IMR-90 (cell line): ENCODE measurements at regions not wholly inside any gene's neighbourhood (a gene's known extent, or its start where the extent isn't known, plus 50 kb on each side); places are given as distances from the start of the nearest gene placed in this dataset.

Experiments
- ATAC-seq: fragments of 200-7000 bp; cut with Tn5 transposase; 2 replicates; pipeline ENCODE4 v1.9.1; 2020; ENCODE audit warnings: low read depth, mild to moderate bottlenecking, moderate library complexity
- BruUV-seq: library from RNA; stranded (reverse); fragments of 400-500 nt; replicated peaks from 2 replicates; lab custom pipeline; 2021; lab: Mats Ljungman, UMichigan
- CTCF ChIA-PET: fragments of 300-600 bp; formaldehyde crosslinking; extraction: SDS; loops from one replicate; lab custom pipeline; 2021; ENCODE audit warnings: antibody characterized with exemption; lab: Yijun Ruan, JAX
- POLR2A ChIA-PET: fragments of 300-600 bp; sonication (Branson Sonifier 250); formaldehyde crosslinking; loops from one replicate; lab custom pipeline; 2022; ENCODE audit warnings: antibody characterized with exemption; ENCODE audit not compliant: unreplicated experiment; lab: Charles Lee
- DNase-seq: peaks from one replicate; pipeline ENCODE4 v3.0.0; 2013
- H2AFZ ChIP-seq: replicated peaks from 2 replicates; pipeline ENCODE3; 2013; ENCODE audit warnings: low read length, mild to moderate bottlenecking; ENCODE audit not compliant: poor library complexity
- H2AK5ac ChIP-seq: 2 replicates; pipeline ENCODE4 v1.6.1; 2013; ENCODE audit warnings: low read depth, low read length, inconsistent platforms
- H2AK9ac ChIP-seq: replicated peaks from 2 replicates; pipeline ENCODE3; 2013; ENCODE audit warnings: mild to moderate bottlenecking, low read depth, low read length, moderate library complexity; ENCODE audit not compliant: poor library complexity
- H2BK120ac ChIP-seq: 2 replicates; pipeline ENCODE4 v1.6.1; 2013; ENCODE audit warnings: low read depth, low read length, inconsistent platforms
- H2BK15ac ChIP-seq: 3 replicates; pipeline ENCODE4 v1.6.1; 2013; ENCODE audit warnings: low read depth, low read length, inconsistent platforms
- H2BK20ac ChIP-seq: 2 replicates; pipeline ENCODE4 v1.6.1; 2013; ENCODE audit warnings: low read depth, mild to moderate bottlenecking, inconsistent platforms, low read length, moderate library complexity
- H2BK5ac ChIP-seq: 2 replicates; pipeline ENCODE4 v1.6.1; 2013; ENCODE audit warnings: mild to moderate bottlenecking, low read depth, low read length, inconsistent platforms; ENCODE audit not compliant: poor library complexity, severe bottlenecking
- H3K14ac ChIP-seq: replicated peaks from 2 replicates; pipeline ENCODE4 v1.6.1; 2013; ENCODE audit warnings: low read depth, low read length, inconsistent platforms
- H3K18ac ChIP-seq: 2 replicates; pipeline ENCODE4 v1.6.1; 2013; ENCODE audit warnings: low read depth, low read length, control low read depth
- H3K23ac ChIP-seq: 2 replicates; pipeline ENCODE4 v1.6.1; 2013; ENCODE audit warnings: low read depth, low read length, inconsistent platforms
- H3K27ac ChIP-seq: 2 replicates; pipeline ENCODE4 v1.5.1; 2013; ENCODE audit warnings: mild to moderate bottlenecking, control low read depth, low read length; ENCODE audit not compliant: insufficient read depth
- H3K27me3 ChIP-seq: 2 replicates; pipeline ENCODE4 v1.6.1; 2013; ENCODE audit warnings: low read length; ENCODE audit not compliant: control insufficient read depth, insufficient read depth
- H3K36me3 ChIP-seq: 2 replicates; pipeline ENCODE4 v1.6.1; 2013; ENCODE audit warnings: low read length, mixed read lengths; ENCODE audit not compliant: control insufficient read depth, insufficient read depth
- H3K4ac ChIP-seq: 2 replicates; pipeline ENCODE4 v1.6.1; 2013; ENCODE audit warnings: low read depth, low read length, inconsistent platforms
- H3K4me1 ChIP-seq: 2 replicates; pipeline ENCODE4 v1.6.1; 2013; ENCODE audit warnings: low read length, mixed read lengths; ENCODE audit not compliant: control insufficient read depth, insufficient read depth
- H3K4me2 ChIP-seq: 2 replicates; pipeline ENCODE4 v1.6.1; 2013; ENCODE audit warnings: low read depth, mild to moderate bottlenecking, control low read depth, low read length, moderate library complexity
- H3K4me3 ChIP-seq: 2 replicates; pipeline ENCODE4 v1.5.1; 2013; ENCODE audit warnings: low read depth, mild to moderate bottlenecking, control low read depth, low read length, moderate library complexity; ENCODE audit not compliant: insufficient read depth
- H3K56ac ChIP-seq: 2 replicates; pipeline ENCODE4 v1.6.1; 2013; ENCODE audit warnings: low read length, inconsistent platforms; ENCODE audit not compliant: insufficient read depth; ENCODE audit errors: extremely low read depth
- H3K79me1 ChIP-seq, 2 experiments: 2 replicates each; pipeline ENCODE4 v1.6.1; 2013; ENCODE audit warnings: low read length in 2 of 2, inconsistent platforms in 1 of 2, low read depth in 1 of 2
- H3K9ac ChIP-seq: 2 replicates; pipeline ENCODE4 v1.6.1; 2013; ENCODE audit warnings: low read depth, low read length, control low read depth
- H3K9me1 ChIP-seq: 2 replicates; pipeline ENCODE4 v1.6.1; 2013; ENCODE audit warnings: low read length, inconsistent platforms; ENCODE audit not compliant: insufficient read depth
- H3K9me3 ChIP-seq: 2 replicates; pipeline ENCODE4 v1.6.1; 2013; ENCODE audit warnings: low read length; ENCODE audit not compliant: control insufficient read depth, insufficient read depth
- H4K20me1 ChIP-seq: 2 replicates; pipeline ENCODE4 v1.6.1; 2013; ENCODE audit warnings: low read length, inconsistent platforms; ENCODE audit not compliant: insufficient read depth
- H4K5ac ChIP-seq: 2 replicates; pipeline ENCODE4 v1.6.1; 2013; ENCODE audit warnings: mild to moderate bottlenecking, low read depth, low read length, control low read depth
- H4K8ac ChIP-seq, 2 experiments: 2 replicates each; pipeline ENCODE4 v1.6.1; 2013; ENCODE audit warnings: low read depth in 2 of 2, low read length in 2 of 2, control low read depth in 1 of 2, inconsistent platforms in 1 of 2
- H4K91ac ChIP-seq: 2 replicates; pipeline ENCODE4 v1.6.1; 2013; ENCODE audit warnings: low read depth, low read length, inconsistent platforms; ENCODE audit not compliant: insufficient read depth
- BHLHE40 ChIP-seq: fragments of 150-350 bp; IDR thresholded peaks from 2 replicates; pipeline ENCODE4 v1.6.1; 2016; ENCODE audit warnings: mild to moderate bottlenecking, low read depth, low read length
- MAZ ChIP-seq: IDR thresholded peaks from 2 replicates; pipeline ENCODE4 v1.6.1; 2012; ENCODE audit warnings: low read depth, mild to moderate bottlenecking, low read length, improper control_type of control experiment, moderate library complexity, borderline replicate concordance
- MXI1 ChIP-seq: IDR thresholded peaks from 2 replicates; pipeline ENCODE4 v1.6.1; 2012; ENCODE audit warnings: low read depth, mild to moderate bottlenecking, low read length, moderate library complexity, borderline replicate concordance
- NFE2L2 ChIP-seq: fragments of 150-350 bp; IDR thresholded peaks from 2 replicates; pipeline ENCODE4 v1.6.1; 2016; ENCODE audit warnings: low read depth, mild to moderate bottlenecking, low read length
- POLR2A ChIP-seq: IDR thresholded peaks from 2 replicates; pipeline ENCODE4 v1.6.1; 2012; ENCODE audit warnings: mild to moderate bottlenecking, low read depth, low read length
- RAD21 ChIP-seq: IDR thresholded peaks from 2 replicates; pipeline ENCODE4 v1.6.1; 2012; ENCODE audit warnings: low read length, improper control_type of control experiment
- RFX5 ChIP-seq: IDR thresholded peaks from 2 replicates; pipeline ENCODE4 v1.8.0; 2012; ENCODE audit warnings: low read depth, mild to moderate bottlenecking, low read length, moderate library complexity
- SMC3 ChIP-seq: fragments of 150-350 bp; IDR thresholded peaks from 2 replicates; pipeline ENCODE4 v1.6.1; 2016; ENCODE audit warnings: low read depth, mild to moderate bottlenecking, antibody characterized with exemption, low read length, moderate library complexity
- USF2 ChIP-seq: fragments of 150-350 bp; IDR thresholded peaks from 2 replicates; pipeline ENCODE4 v1.6.1; 2017; ENCODE audit warnings: mild to moderate bottlenecking, antibody characterized with exemption, low read length, low read depth
- WGBS, 2 experiments: methylation state at CpG; one replicate each; pipeline versions ENCODE4 v1.1.5 to v1.1.7; 2013; ENCODE audit warnings: missing lambda C conversion rate in 2 of 2; ENCODE audit not compliant: insufficient read length in 1 of 2; ENCODE audit errors: extremely low coverage in 2 of 2; 5-methylcytosine and 5-hydroxymethylcytosine counted together
- dilution Hi-C: fragments of 300-500 bp; cut with HindIII; formaldehyde crosslinking; loops from one replicate; pipeline ENCODE4 v1.14.3; 2018; ENCODE audit warnings: low sequenced_read_pairs; ENCODE audit not compliant: unreplicated experiment
- in situ Hi-C: fragments of 300-500 bp; cut with MboI; formaldehyde crosslinking; loops from 3 replicates; pipeline ENCODE4 v1.14.3; 2019; ENCODE audit warnings: low sequenced_read_pairs, inconsistent platforms, mixed read lengths
- intact Hi-C: fragments of 100-400 bp; cut with micrococcal nuclease; formaldehyde crosslinking; loops from 2 replicates; pipeline ENCODE4 v1.10.0; 2022
- TF ChIP-seq, protein P1 (sequence below): fragments of 150-350 bp; IDR thresholded peaks from 2 replicates; pipeline ENCODE4 v1.6.1; 2016; ENCODE audit warnings: low read depth, mild to moderate bottlenecking, low read length, moderate library complexity, borderline replicate concordance

DNA sequence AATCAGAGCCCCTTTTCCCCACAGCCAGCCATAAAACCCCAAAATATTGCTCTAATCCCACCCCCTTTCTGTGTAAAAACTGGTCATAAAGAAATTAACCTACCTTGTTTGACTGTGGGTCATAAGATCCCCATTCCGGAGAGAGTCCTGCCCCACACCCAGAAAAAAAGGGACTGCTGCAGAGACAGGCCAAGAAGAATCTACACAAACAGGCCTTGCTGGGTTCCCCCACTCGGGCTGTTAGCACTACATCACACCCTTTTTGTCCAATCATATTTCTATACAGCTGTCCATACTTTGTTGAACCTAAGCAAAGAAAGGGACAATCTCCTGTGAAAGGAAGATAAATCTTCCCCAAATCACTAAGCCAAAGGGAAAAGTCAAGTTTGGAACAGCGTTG, 84.4 kb upstream of the MFGE8 start:
- Histone ChIP-seq H4K8ac (no peak overlapping the region), H3K9me3 (no peaks in the 10 kb centered on the region), H3K23ac (no peak overlapping the region), H2BK20ac (0 out of 2 replicates have a peak overlapping the region, but pooled peaks have one; percentile 1), H3K56ac (no peak overlapping the region), H3K9me1 (peaks cover 8% of the 10 kb centered on the region), H2BK5ac (no peak overlapping the region), H3K27ac (no peak overlapping the region), H3K79me1 (no peaks in the 10 kb centered on the region), H3K4me1 (peaks cover 15% of the 10 kb centered on the region), H3K27me3 (no peaks in the 10 kb centered on the region), H3K18ac (no peak overlapping the region), H3K36me3 (no peaks in the 10 kb centered on the region), H4K20me1 (peaks cover 1% of the 10 kb centered on the region; the same call in 1 of the 2 replicates), H4K5ac (no peak overlapping the region), H2AFZ (no peak overlapping the region), H2BK120ac (no peak overlapping the region), H3K14ac (no peak overlapping the region), H2AK9ac (no peak overlapping the region), H3K4me2 (no peak overlapping the region), H3K4ac (no peak overlapping the region), H4K91ac (no peak overlapping the region), H3K9ac (no peak overlapping the region), H2BK15ac (no peak overlapping the region), H3K4me3 (no peak overlapping the region), H2AK5ac (no peak overlapping the region)
- TF ChIP-seq RFX5 = no peak
- TF ChIP-seq, protein P1, sequence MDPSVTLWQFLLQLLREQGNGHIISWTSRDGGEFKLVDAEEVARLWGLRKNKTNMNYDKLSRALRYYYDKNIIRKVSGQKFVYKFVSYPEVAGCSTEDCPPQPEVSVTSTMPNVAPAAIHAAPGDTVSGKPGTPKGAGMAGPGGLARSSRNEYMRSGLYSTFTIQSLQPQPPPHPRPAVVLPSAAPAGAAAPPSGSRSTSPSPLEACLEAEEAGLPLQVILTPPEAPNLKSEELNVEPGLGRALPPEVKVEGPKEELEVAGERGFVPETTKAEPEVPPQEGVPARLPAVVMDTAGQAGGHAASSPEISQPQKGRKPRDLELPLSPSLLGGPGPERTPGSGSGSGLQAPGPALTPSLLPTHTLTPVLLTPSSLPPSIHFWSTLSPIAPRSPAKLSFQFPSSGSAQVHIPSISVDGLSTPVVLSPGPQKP = no peak
- no peak for TF ChIP-seq MXI1
- no peak for TF ChIP-seq BHLHE40
- TF ChIP-seq USF2 = no peak
- no peak for TF ChIP-seq NFE2L2
- TF ChIP-seq MAZ = no peak
- TF ChIP-seq SMC3 = no peak
- TF ChIP-seq POLR2A = no peak
- no peak for TF ChIP-seq RAD21
- ATAC-seq (no peak), DNase-seq (no peak)
- intact Hi-C loops (no loop called here), in situ Hi-C loops (no loop called here), dilution Hi-C loops (no loop called here)
- POLR2A ChIA-PET = no interaction called here
- no TSS peak for BruUV-seq
- 100% methylated on average over 2 of the region's 3 CpGs; no CpG with 5 or more reads in 1 of the 2 experiments for WGBS, 2 experiments
- CTCF ChIA-PET = no interaction called here
